SH-SY5Y (cell line): ENCODE measurements at regions not wholly inside any gene's neighbourhood (a gene's known extent, or its start where the extent isn't known, plus 50 kb on each side); places are given as distances from the start of the nearest gene placed in this dataset.

ENCODE experiments used
- GATA2 ChIP-seq: IDR thresholded peaks from 2 replicates; pipeline ENCODE4 v1.6.1; 2011; ENCODE audit warnings: mild to moderate bottlenecking, low read depth, low read length
- GATA3 ChIP-seq: IDR thresholded peaks from 2 replicates; pipeline ENCODE4 v1.6.1; 2011; ENCODE audit warnings: low read depth, mild to moderate bottlenecking, low read length, moderate library complexity

- no peak for TF ChIP-seq GATA2
- TF ChIP-seq GATA3 = no peak
Observed at GRCh38 chr5:74040065-74040551, 414.1 kb downstream of the ARHGEF28 start.
